ENCODE measurements at regions not wholly inside any gene's neighbourhood (a gene's known extent, or its start where the extent isn't known, plus 50 kb on each side); places are given as distances from the start of the nearest gene placed in this dataset.

DNA sequence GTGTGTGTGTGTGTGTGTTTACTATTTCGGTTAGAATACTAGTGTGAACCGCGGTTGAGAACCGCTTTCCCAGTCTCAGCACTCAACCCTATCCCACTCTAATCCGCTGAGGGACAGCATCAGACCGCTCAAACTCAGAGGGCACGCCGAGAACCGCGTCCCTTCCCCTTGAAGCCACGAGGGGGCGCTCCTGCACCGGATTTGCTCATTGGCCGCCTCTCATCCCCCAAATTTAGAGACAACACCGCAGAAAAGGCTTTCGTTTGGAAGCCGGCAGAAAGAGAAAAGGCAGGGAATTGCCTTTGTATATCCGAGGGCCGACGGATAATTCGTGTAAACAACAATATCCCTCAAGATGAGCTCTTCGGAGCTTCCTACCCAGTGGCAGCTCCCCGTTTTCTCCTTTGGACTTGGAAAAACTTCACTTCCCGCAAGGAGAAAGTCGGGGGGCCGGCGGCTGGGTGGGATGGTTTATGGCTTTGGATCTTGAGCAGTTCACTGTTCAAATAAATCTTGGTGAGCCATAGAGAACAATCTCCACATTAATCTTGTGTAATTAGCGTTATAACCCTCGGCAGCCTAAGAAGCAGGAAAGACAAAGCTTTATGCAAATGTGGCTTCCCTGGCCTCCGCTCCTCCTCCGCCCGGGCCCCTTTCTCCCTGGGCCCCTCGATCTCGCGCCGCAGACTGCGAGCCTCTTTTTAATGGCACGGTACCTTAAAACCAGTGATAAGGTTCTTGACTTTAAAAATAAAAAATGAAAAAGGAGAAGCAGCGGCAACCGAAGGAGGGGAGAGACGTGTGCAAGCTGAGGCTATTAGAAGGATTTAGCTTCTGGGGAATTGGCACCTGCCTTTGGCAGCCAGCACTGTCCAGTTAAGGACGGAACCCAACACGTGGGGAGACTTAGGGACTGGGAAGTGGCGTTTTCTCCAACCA lies 296.8 kb downstream of the PARP8 start:
- no peak overlapping the region for H3K27ac ChIP-seq
- H3K9ac ChIP-seq, result peak overlapping the region; percentile 9 to 70 (median 62); a peak in 18 of 22 replicates
- H3K4me3 ChIP-seq, result peak overlapping the region; percentile 59 to 78 (median 69)
- H3K9me3 ChIP-seq (replicated peaks in 1 of 11), result peaks cover 0 to 24% (median 9%) of the 10 kb centered on the region in 11 experiments; a peak in 15 of 22 replicates
- no peak for TF ChIP-seq Cebpa-rat (IDR thresholded peaks at IDR 0.05)
- H3K4me1 ChIP-seq, result peaks cover 0 to 12% (median 5%) of the 10 kb centered on the region in 10 experiments; a peak in 9 of 20 replicates
- peak overlapping the region; percentile 80 to 100 (median 95) for H3K4me2 ChIP-seq
- H3K36me3 ChIP-seq, result no peaks in the 10 kb centered on the region
- H3K27me3 ChIP-seq, result peaks cover 52 to 53% (median 53%) of the 10 kb centered on the region in 11 experiments
- peaks cover 0 to 28% (median 7%) of the 10 kb centered on the region in 11 experiments; a peak in 6 of 22 replicates for H4K20me1 ChIP-seq

DNA sequence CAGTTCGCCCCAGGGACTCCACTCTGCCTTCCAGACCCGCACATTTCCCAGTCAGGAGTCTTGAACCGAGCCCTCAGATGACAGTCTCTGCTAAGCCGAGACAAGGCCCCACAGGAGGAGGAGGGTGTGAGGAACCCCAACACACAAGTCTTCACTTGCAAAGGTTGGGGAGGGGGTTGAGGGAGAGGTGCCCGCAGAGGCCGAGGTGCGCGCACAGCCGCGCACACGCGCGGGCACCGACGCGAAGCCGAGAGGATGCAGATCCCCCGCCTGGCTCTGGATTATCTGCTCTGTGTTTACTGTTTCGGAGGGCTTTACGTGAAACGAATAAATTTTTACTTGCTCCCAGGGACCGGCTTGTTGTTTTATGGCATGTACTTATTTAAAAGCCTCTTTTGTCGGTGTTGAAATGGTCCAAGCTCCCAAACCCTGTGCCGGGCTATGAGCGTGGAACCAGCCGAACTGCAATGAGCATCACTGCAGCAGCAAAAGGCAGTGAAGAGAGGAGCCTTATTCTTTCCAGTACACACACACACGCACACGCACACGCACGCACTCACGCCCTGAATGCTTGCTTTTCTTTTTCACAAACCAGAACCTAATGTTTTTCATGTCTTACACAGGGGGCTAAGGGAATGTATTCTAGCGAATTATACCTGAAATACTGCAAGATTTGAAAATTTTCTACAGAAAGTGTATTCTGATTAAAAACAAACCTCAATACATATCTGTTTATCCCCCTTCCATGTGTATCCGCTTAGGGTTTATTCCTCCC lies 297.7 kb downstream of the PARP8 start:
- H3K9ac ChIP-seq, result no peak overlapping the region
- H3K27ac ChIP-seq, result no peak overlapping the region
- peaks cover 7 to 33% (median 18%) of the 10 kb centered on the region in 11 experiments; a peak in 21 of 22 replicates for H3K9me3 ChIP-seq (replicated peaks in 1 of 11)
- peaks cover 61 to 63% (median 62%) of the 10 kb centered on the region in 11 experiments for H3K27me3 ChIP-seq
- H4K20me1 ChIP-seq, result peaks cover 0 to 28% (median 7%) of the 10 kb centered on the region in 11 experiments; a peak in 6 of 22 replicates
- H3K4me1 ChIP-seq, result peaks cover 0 to 12% (median 5%) of the 10 kb centered on the region in 10 experiments; a peak in 9 of 20 replicates
- no peaks in the 10 kb centered on the region for H3K36me3 ChIP-seq
- H3K4me3 ChIP-seq, result peak overlapping the region in 9 of 10 experiments; percentile 6 to 78 (median 69); a peak in 15 of 20 replicates
- TF ChIP-seq Cebpa-rat (IDR thresholded peaks at IDR 0.05), result no peak
- peak overlapping the region; percentile 80 to 100 (median 95) for H3K4me2 ChIP-seq

DNA sequence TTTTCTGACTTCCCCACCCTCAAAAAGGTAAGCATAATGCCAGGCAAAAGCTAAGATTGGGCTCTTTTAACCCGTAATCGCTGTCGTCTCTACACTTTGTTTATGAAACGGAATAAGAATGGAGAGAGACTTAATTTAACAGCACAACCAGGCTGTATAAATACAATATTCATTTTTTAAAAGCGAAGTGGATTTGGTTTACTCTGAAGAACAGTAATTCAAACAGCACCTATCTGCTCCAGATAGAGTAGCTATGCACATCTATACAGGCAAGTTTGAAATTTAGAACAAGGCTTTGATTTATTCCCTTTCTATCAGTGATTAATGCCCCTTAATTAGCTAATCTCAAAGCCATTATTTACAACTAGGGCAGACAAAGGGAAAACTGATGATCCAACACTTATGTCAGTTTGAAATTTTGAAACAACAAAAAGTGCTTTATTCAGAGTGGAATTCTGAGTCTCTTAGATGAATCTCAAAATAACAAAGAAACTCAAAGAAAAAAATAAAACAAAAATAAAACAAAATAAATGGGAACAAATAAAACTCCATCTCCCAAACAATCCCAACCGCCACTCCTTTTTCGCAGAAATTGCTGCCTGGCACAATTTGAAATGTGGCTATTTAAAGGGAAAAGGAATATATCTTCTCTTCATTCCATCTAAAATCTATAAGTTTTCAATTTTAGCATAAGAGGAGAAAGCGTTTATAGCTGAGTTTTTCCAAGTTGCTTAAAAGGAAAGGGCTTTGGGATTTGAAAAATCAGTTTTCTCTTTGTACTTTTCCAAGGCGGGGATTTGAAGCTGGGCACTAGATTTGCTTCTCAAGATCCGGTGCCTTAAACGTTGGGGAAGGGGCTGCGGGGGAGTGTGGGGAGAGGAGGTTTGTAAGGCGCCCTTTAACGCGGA lies 298.6 kb downstream of the PARP8 start:
- Histone ChIP-seq H3K27me3 (peaks cover 70 to 71% (median 71%) of the 10 kb centered on the region in 11 experiments), H3K4me2 (no peak overlapping the region; a peak in 1 of 22 replicates), H3K36me3 (no peaks in the 10 kb centered on the region), H4K20me1 (peaks cover 0 to 28% (median 7%) of the 10 kb centered on the region in 11 experiments; a peak in 6 of 22 replicates), H3K9me3 (replicated peaks in 1 of 11) (peaks cover 11 to 42% (median 26%) of the 10 kb centered on the region in 11 experiments; a peak in 21 of 22 replicates), H3K4me3 (no peak overlapping the region), H3K4me1 (peaks cover 0 to 12% (median 5%) of the 10 kb centered on the region in 10 experiments; a peak in 9 of 20 replicates), H3K27ac (no peak overlapping the region), H3K9ac (no peak overlapping the region)
- no peak for TF ChIP-seq Cebpa-rat (IDR thresholded peaks at IDR 0.05)

DNA sequence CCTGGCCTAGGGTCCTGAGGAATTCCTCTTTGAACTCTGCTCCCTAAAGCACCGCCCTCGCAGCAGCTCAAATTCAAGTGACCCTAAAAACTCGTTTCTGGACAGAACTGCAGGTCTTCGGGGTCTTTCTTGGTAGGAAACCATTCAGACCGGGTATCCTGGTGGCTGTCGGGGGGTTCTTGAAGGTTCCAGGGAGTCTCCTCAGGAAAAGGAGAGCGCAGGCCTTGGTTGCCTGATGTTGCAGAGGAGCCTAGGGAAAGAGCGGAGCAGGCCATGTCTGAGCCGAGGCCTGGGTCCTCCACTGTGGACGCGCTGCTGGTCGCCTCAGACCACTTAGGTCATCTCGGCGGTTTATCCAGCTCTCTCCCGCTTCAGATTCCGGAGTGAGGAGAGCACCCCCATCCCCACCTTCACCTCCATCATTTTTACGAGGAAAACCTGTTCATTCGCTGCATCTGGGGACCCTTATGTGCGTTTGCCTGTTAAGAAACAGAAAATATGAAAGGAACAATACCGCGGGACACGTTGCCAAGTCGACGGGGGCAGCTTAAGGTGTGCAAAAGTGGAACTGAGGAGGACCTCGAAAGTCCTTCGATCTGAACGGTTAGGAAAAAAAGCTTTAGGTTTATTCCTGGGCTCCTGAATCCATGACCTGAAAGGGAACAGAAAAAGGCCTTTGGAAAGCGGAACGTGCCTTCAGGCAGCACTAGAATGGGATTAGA lies 299.4 kb downstream of the PARP8 start:
- Histone ChIP-seq H3K9me3 (replicated peaks in 1 of 11) (peaks cover 11 to 42% (median 26%) of the 10 kb centered on the region in 11 experiments; a peak in 21 of 22 replicates), H3K4me2 (no peak overlapping the region), H3K27ac (no peak overlapping the region), H3K4me1 (peaks cover 0 to 12% (median 5%) of the 10 kb centered on the region in 10 experiments; a peak in 9 of 20 replicates), H4K20me1 (peaks cover 0 to 28% (median 7%) of the 10 kb centered on the region in 11 experiments; a peak in 6 of 22 replicates), H3K4me3 (no peak overlapping the region), H3K9ac (no peak overlapping the region), H3K27me3 (peaks cover 78 to 79% (median 79%) of the 10 kb centered on the region in 11 experiments), H3K36me3 (no peaks in the 10 kb centered on the region)
- TF ChIP-seq Cebpa-rat (IDR thresholded peaks at IDR 0.05), result no peak

DNA sequence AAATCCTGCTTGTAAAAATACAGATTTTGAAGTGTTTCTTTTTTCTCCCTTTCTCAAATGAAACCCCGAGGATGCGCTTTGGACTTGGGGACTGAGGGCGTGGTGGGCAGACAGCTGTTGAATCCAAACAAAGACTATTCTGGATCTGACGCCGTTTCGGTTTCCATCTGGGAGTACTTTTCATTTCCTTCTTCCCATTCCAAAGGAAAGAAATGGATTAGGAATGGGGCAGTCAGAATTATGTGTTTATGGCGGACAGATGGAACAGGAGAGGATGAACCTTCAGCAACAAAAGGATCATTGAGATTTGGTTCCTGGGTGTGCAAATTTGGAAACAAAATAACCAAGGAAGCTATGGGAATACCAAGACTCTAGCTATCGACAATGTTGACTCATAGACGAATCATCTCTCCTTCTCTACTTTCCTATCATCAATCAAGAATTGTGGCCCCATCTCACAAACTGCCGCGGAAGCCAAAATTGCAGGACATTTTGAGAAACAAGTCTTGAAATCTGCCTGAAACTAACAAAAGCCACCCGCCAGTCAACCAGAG lies 300.6 kb downstream of the PARP8 start:
- H3K4me2 ChIP-seq, result peak overlapping the region in 3 of 11 experiments; percentile 17 to 60 (median 25); a peak in 5 of 22 replicates
- no peak for TF ChIP-seq Cebpa-rat (IDR thresholded peaks at IDR 0.05)
- H3K4me3 ChIP-seq, result no peak overlapping the region; a peak in 1 of 20 replicates
- H3K4me1 ChIP-seq, result peaks cover 0 to 12% (median 5%) of the 10 kb centered on the region in 10 experiments; a peak in 9 of 20 replicates
- no peak overlapping the region for H3K9ac ChIP-seq
- H4K20me1 ChIP-seq, result peaks cover 0 to 28% (median 7%) of the 10 kb centered on the region in 11 experiments; a peak in 6 of 22 replicates
- peaks cover 79 to 88% (median 86%) of the 10 kb centered on the region in 11 experiments for H3K27me3 ChIP-seq
- H3K27ac ChIP-seq, result no peak overlapping the region
- peaks cover 11 to 42% (median 26%) of the 10 kb centered on the region in 11 experiments; a peak in 21 of 22 replicates for H3K9me3 ChIP-seq (replicated peaks in 1 of 11)
- H3K36me3 ChIP-seq, result no peaks in the 10 kb centered on the region

DNA sequence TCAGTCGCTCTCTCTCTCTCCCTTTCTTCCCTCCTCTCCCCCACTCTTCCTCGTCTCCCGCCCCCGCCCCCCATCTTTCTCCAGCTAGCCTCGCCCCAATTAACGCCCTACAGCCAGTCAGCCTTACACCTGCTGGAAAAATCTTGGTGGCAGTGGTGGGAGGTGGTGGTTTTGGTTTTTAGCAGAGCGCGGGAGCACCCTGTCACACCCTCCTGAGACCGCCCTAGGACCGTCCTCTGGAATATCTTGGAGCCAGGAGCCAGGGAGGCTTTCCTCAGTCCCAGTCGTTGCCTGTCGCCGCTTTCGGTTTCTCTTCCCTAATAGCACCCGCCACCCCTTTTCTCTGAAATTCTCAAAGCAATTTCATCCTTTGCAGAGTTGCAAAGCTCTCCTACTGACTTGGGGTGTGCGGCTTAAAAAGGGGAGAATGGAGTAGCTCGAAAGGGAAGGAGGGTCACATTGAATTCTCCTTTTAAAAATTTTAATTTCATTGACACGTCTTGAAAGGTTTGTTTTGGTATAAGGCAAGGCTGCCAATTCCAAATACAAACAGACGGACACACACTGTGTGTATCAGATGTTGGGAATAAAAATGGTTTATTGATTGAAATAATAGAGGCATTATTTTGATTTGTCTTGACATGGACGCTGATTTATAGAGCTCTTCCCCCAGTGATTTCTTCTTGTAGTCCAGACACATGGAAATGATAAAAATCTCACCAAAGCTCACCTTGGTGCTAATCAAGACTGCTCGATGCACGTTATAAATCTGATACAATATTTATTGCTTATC lies 301.3 kb downstream of the PARP8 start:
- Histone ChIP-seq H3K9ac (no peak overlapping the region), H3K27me3 (peaks cover 79 to 88% (median 86%) of the 10 kb centered on the region in 11 experiments), H3K4me1 (peaks cover 0 to 12% (median 5%) of the 10 kb centered on the region in 10 experiments; a peak in 9 of 20 replicates), H3K4me3 (no peak overlapping the region; a peak in 3 of 20 replicates), H4K20me1 (peaks cover 0 to 28% (median 7%) of the 10 kb centered on the region in 11 experiments; a peak in 6 of 22 replicates), H3K36me3 (no peaks in the 10 kb centered on the region), H3K9me3 (replicated peaks in 1 of 11) (peaks cover 11 to 42% (median 26%) of the 10 kb centered on the region in 11 experiments; a peak in 21 of 22 replicates), H3K27ac (no peak overlapping the region), H3K4me2 (peak overlapping the region in 6 of 11 experiments; percentile 11 to 60 (median 17); a peak in 8 of 22 replicates)
- no peak for TF ChIP-seq Cebpa-rat (IDR thresholded peaks at IDR 0.05)

All from BLaER1 treated with 17β-estradiol and CSF1 and Interleukin-3, amounts not matched to agents 10 nM and 100 nM (cell line).